Kidney epithelial cell (primary cell): ENCODE measurements at regions not wholly inside any gene's neighbourhood (a gene's known extent, or its start where the extent isn't known, plus 50 kb on each side); places are given as distances from the start of the nearest gene placed in this dataset.

ENCODE experiments used
- DNase-seq: peaks from one replicate; pipeline ENCODE4 v3.0.0-alpha.2; 2010; ENCODE audit warnings: low read depth
- H3K27me3 ChIP-seq: 2 replicates; pipeline ENCODE4 v1.6.0; 2011; ENCODE audit warnings: low read length; ENCODE audit not compliant: control insufficient read depth, insufficient read depth
- H3K36me3 ChIP-seq: 2 replicates; pipeline ENCODE4 v1.5.1; 2011; ENCODE audit warnings: low read length; ENCODE audit not compliant: control insufficient read depth, insufficient read depth
- H3K4me3 ChIP-seq: 2 replicates; pipeline ENCODE4 v1.5.1; 2011; ENCODE audit warnings: low read depth, mild to moderate bottlenecking, control low read depth, low read length
- TF ChIP-seq, protein P1 (sequence below): IDR thresholded peaks from 2 replicates; pipeline ENCODE4 v1.5.1; 2011; ENCODE audit warnings: mild to moderate bottlenecking, moderate library complexity, low read length, control low read depth, inconsistent platforms; ENCODE audit not compliant: insufficient read depth, poor library complexity, severe bottlenecking

DNA sequence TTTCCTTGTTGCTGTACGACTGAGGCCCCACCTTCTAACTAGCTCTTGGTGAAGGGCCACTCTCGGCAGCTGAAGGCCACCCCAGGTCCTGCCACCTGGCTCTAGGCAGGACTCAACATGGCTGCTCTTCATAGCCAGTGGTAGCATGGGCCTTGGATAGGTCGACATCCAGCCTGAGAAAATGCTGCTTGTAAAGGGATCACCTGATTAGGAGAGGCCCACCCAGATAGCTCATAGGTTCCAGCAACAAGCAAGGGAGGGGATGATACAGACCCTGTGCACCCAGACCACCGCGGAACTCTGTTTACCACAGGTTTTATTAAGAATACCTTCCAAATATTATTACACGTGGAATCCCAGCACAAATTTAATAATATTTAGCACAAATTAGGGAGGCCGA lies 341.4 kb downstream of the BRD1 start:
- H3K36me3 ChIP-seq = no peaks in the 10 kb centered on the region
- no peak overlapping the region for H3K4me3 ChIP-seq
- DNase-seq = no peak
- TF ChIP-seq, protein P1, sequence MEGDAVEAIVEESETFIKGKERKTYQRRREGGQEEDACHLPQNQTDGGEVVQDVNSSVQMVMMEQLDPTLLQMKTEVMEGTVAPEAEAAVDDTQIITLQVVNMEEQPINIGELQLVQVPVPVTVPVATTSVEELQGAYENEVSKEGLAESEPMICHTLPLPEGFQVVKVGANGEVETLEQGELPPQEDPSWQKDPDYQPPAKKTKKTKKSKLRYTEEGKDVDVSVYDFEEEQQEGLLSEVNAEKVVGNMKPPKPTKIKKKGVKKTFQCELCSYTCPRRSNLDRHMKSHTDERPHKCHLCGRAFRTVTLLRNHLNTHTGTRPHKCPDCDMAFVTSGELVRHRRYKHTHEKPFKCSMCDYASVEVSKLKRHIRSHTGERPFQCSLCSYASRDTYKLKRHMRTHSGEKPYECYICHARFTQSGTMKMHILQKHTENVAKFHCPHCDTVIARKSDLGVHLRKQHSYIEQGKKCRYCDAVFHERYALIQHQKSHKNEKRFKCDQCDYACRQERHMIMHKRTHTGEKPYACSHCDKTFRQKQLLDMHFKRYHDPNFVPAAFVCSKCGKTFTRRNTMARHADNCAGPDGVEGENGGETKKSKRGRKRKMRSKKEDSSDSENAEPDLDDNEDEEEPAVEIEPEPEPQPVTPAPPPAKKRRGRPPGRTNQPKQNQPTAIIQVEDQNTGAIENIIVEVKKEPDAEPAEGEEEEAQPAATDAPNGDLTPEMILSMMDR = no peak
- peaks cover 9% of the 10 kb centered on the region for H3K27me3 ChIP-seq

DNA sequence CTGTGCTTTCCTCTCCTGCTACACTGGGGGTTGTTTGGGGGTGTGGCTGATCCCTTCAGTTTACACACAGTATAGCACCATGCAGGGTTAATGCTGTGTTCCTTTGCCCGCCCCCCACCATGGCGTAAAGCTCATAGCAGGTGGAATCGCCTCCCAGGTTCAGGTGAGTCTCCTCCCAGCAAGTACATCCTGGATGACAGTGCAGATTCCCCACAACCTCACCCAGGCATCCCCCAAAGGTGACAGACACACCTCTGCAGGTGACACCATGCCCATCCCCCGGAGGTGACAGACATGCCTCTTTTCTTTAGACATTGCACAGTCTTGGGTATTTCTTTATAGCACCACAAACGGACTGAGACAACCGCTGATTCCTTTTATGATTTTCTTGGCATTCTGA lies 343.7 kb downstream of the BRD1 start:
- no peak overlapping the region for H3K4me3 ChIP-seq
- no peak for DNase-seq
- H3K27me3 ChIP-seq = peaks cover 10% of the 10 kb centered on the region
- TF ChIP-seq, protein P1 = no peak
- no peaks in the 10 kb centered on the region for H3K36me3 ChIP-seq

DNA sequence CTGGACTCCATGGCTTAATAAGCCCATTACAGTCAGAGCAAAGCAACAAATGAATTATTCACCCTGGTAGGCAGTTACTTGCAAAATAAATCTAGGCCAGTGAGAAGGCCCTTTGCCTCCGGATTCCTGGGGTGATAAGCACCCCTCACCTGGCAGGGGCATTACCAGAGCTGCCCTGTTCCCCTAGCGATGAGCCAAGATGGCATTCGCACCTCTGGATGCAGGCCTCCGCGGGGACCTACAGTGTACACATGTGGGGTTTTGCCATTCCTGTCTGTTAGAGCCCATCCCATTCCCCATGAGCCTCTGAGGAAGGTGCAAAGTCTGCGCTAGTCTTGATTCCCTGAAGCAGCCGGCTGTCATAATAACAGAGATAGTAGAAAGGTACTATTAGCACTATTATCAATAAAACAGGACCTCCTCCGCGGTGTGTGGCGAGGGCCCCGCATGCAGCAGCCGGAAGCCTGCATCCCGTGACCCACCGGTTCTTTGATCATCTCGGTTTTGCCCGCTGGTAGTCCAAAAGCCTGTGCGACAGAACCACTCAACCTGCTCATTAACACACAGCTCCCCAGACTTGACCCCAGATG lies 344.3 kb downstream of the BRD1 start:
- Histone ChIP-seq H3K4me3 (no peak overlapping the region), H3K36me3 (no peaks in the 10 kb centered on the region), H3K27me3 (peaks cover 10% of the 10 kb centered on the region)
- no peak for DNase-seq
- TF ChIP-seq, protein P1 = no peak

DNA sequence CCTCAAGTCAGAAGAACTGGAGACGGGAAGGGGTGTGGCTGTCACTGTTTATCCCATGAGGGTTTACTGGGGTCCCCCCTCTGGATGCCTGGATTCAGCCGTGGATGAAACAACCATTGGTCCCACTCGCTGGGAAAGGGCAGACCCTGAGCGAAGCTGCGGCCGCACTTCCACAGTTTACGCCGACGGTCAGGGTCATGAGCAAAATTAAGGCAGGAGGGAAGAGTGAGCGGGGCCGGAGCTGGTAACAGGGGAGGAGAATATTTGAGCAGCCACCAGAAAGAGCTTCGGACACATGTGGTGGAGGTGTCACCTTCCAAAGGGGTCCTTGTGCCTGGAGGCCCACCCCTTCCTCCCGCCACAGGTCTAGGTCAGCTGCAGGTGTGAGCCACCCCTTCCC lies 344.9 kb downstream of the BRD1 start:
- Histone ChIP-seq H3K36me3 (no peaks in the 10 kb centered on the region), H3K4me3 (no peak overlapping the region), H3K27me3 (peaks cover 10% of the 10 kb centered on the region)
- DNase-seq = no peak
- TF ChIP-seq, protein P1 = no peak

DNA sequence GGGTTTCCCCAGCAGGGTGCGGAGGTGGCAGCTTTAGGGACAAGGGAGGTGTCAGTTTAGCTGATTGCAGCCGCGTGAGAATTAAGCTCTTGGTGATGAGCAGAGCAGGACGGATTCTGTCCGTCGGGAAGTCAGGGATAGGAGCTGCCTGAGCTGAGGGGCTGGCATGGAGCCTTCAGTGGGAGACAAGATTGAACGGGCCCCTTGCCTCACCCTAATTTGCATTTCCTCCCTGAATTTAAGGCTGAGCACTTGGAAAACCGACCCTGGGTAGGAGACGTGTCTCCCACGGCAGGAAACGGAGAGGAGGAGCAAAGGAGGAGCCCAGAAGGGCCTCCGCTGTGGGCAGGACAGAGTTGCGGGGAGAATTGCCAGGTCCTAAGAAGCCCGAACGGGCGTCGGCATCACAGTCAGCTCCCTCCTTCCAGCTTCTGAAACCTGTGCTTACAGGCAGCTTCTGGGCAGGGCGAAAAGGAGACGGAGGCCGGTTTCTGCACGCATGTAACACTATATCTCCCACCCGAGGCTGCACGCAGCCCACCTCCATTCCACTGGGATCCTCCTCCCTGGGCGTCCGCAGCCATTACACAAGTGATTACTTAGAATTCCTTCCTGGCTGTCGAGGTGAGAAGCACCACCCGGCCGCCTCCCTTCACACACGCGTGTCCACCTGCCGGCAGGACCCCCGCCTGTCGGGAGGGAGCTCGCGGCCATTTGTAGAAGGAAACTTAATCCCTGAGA lies 345.8 kb downstream of the BRD1 start:
- no peak overlapping the region for H3K4me3 ChIP-seq
- no peak for DNase-seq
- no peaks in the 10 kb centered on the region for H3K36me3 ChIP-seq
- peaks cover 10% of the 10 kb centered on the region for H3K27me3 ChIP-seq
- TF ChIP-seq, protein P1 = no peak
